Inflammatory macrophage treated with lipopolysaccharide for 4 hours (primary cell): ENCODE measurements at regions not wholly inside any gene's neighbourhood (a gene's known extent, or its start where the extent isn't known, plus 50 kb on each side); places are given as distances from the start of the nearest gene placed in this dataset.

ENCODE experiments used
- DNase-seq: peaks from one replicate; pipeline ENCODE4 v3.0.0-alpha.2; 2020

- no peak for DNase-seq
Observed at GRCh38 chr6:125662296-125662695, 87.1 kb upstream of the HEY2 start.

GRCh38 chr6:125665295-125665814 is 84.1 kb upstream of the HEY2 start:
- no peak for DNase-seq

- DNase-seq: no peak
Observed at GRCh38 chr6:125667326-125667725, 82.1 kb upstream of the HEY2 start.

- DNase-seq: no peak
Observed at GRCh38 chr6:125668071-125668470, 81.4 kb upstream of the HEY2 start.

GRCh38 chr6:125670568-125670967 is 78.9 kb upstream of the HEY2 start:
- no peak for DNase-seq

- DNase-seq: no peak
Observed at GRCh38 chr6:125671323-125671722, 78.1 kb upstream of the HEY2 start.

- no peak for DNase-seq
Observed at GRCh38 chr6:125674230-125674629, 75.2 kb upstream of the HEY2 start.

- no peak for DNase-seq
Observed at GRCh38 chr6:125678601-125679000, 70.8 kb upstream of the HEY2 start.

GRCh38 chr6:125679128-125679527 is 70.3 kb upstream of the HEY2 start:
- DNase-seq: no peak

- DNase-seq: no peak
Observed at GRCh38 chr6:125679651-125680050, 69.8 kb upstream of the HEY2 start.

GRCh38 chr6:125682939-125683338 is 66.5 kb upstream of the HEY2 start:
- DNase-seq: no peak

GRCh38 chr6:125688138-125688537 is 61.3 kb upstream of the HEY2 start:
- DNase-seq: no peak

GRCh38 chr6:125693480-125693879 is 56.0 kb upstream of the HEY2 start:
- DNase-seq: no peak

GRCh38 chr6:125699591-125699990 is 49.8 kb upstream of the HEY2 start:
- DNase-seq: no peak
